ENCODE measurements at regions not wholly inside any gene's neighbourhood (a gene's known extent, or its start where the extent isn't known, plus 50 kb on each side); places are given as distances from the start of the nearest gene placed in this dataset.
"Not testable (repeated sequence)": the region's sequence is repeated elsewhere in the genome, so short reads cannot be mapped to it uniquely, and the experiment has no call there.

- Histone ChIP-seq H4K91ac (ENCODE audit: low read depth, low read length) (no peak overlapping the region), H3K27me3 (ENCODE audit: insufficient read depth, low read length) (no peaks in the 10 kb centered on the region), H3K23ac (ENCODE audit: low read length) (no peak overlapping the region), H4K8ac (ENCODE audit: low read depth, low read length) (no peak overlapping the region), H3K14ac (ENCODE audit: low read length) (no peak overlapping the region), H2BK120ac (ENCODE audit: insufficient read depth, low read length, poor library complexity) (no peak overlapping the region), H3K9me3 (ENCODE audit: insufficient read depth, low read depth, low read length) (no peaks in the 10 kb centered on the region), H3K79me1 (ENCODE audit: low read length) (no peaks in the 10 kb centered on the region), H3K4me2 (ENCODE audit: low read length) (no peak overlapping the region), H4K12ac (ENCODE audit: low read depth, low read length) (no peak overlapping the region), H3K4me1 (ENCODE audit: control insufficient read depth in 1 of 2, insufficient read depth in 2 of 2, low read length in 2 of 2) (no peaks in the 10 kb centered on the region), H2BK12ac (ENCODE audit: low read length) (no peak overlapping the region), H3K9ac (ENCODE audit: low read length) (no peak overlapping the region), H2AK5ac (ENCODE audit: low read length) (no peak overlapping the region), H3K18ac (ENCODE audit: low read length) (no peak overlapping the region), H3K27ac (ENCODE audit: low read depth, low read length) (no peak overlapping the region), H3K79me2 (ENCODE audit: control insufficient read depth, insufficient read depth, low read length, poor library complexity) (no peaks in the 10 kb centered on the region), H3K4ac (ENCODE audit: low read depth, low read length) (no peak overlapping the region), H3K36me3 (ENCODE audit: control insufficient read depth in 1 of 2, insufficient read depth in 2 of 2, low read length in 2 of 2) (no peaks in the 10 kb centered on the region), H3K4me3 (ENCODE audit: low read depth, low read length) (no peak overlapping the region), H2AFZ (ENCODE audit: insufficient read depth, low read length, poor library complexity) (no peak overlapping the region), H2BK5ac (ENCODE audit: low read depth, low read length, poor library complexity) (no peak overlapping the region)
- no CpG with 5 or more reads among the region's 6 CpGs for WGBS (ENCODE audit: extremely low coverage, insufficient coverage, insufficient read length)
- DNase-seq, result no peak
These were observed 245.3 kb downstream of the PARN start for GRCh38 chr16:14384745-14385144.

- not testable (repeated sequence) for DNase-seq; H3K36me3 ChIP-seq (ENCODE audit: control insufficient read depth in 1 of 2, insufficient read depth in 2 of 2, low read length in 2 of 2); H3K27me3 ChIP-seq (ENCODE audit: insufficient read depth, low read length); H3K27ac ChIP-seq (ENCODE audit: low read depth, low read length); H4K91ac ChIP-seq (ENCODE audit: low read depth, low read length); H3K79me2 ChIP-seq (ENCODE audit: control insufficient read depth, insufficient read depth, low read length, poor library complexity); H2AFZ ChIP-seq (ENCODE audit: insufficient read depth, low read length, poor library complexity); H3K4me1 ChIP-seq (ENCODE audit: control insufficient read depth in 1 of 2, insufficient read depth in 2 of 2, low read length in 2 of 2); H3K9ac ChIP-seq (ENCODE audit: low read length); H3K14ac ChIP-seq (ENCODE audit: low read length); H3K23ac ChIP-seq (ENCODE audit: low read length); H2AK5ac ChIP-seq (ENCODE audit: low read length); H4K8ac ChIP-seq (ENCODE audit: low read depth, low read length); H4K12ac ChIP-seq (ENCODE audit: low read depth, low read length); H3K79me1 ChIP-seq (ENCODE audit: low read length); H2BK120ac ChIP-seq (ENCODE audit: insufficient read depth, low read length, poor library complexity); H2BK12ac ChIP-seq (ENCODE audit: low read length); H3K4me2 ChIP-seq (ENCODE audit: low read length); H3K4me3 ChIP-seq (ENCODE audit: low read depth, low read length); H2BK5ac ChIP-seq (ENCODE audit: low read depth, low read length, poor library complexity); H3K9me3 ChIP-seq (ENCODE audit: insufficient read depth, low read depth, low read length); H3K18ac ChIP-seq (ENCODE audit: low read length); H3K4ac ChIP-seq (ENCODE audit: low read depth, low read length)
- WGBS (ENCODE audit: extremely low coverage, insufficient coverage, insufficient read length), result 100% methylated on average over 1 of the region's 6 CpGs
These were observed 246.2 kb downstream of the PARN start for GRCh38 chr16:14383844-14384243.

DNA sequence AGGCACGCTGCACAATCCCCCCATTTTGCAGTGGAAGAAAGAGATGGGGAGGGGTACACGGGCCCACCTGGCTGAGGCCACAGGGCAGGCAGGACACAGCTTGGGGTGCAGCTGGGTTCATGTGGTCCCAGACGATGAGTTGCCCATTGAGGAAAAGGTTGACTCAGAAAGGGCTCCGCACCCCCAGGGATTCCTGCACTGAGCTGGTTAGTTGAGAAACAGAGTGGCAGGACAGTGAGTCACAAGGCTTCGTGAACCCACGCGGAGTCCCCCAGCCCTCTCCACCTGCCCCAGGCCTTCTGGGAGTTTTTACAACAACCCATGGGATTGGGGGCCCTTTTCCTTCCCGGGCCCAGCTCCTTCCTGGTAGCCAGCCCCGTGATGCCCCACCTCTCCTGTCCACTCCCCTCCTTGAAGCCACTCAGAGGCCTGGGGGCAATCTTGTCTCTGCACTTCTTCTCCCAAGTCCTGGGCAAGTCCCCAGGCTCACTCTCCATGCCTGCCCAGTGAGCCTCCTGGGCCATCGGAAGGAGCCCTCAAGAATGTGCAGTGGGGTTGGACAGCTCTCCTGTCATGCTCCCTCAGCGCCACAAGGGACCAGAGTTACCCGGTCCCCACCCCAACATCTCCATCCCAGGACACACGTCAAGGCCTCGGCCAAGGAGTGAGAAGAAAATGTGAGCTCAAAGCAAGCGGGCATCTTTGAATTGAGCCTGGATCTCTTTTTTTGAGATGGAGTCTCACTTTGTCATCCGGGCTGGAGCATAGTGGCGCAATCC is 251.2 kb downstream of the PARN start:
- Histone ChIP-seq H3K79me2 (ENCODE audit: control insufficient read depth, insufficient read depth, low read length, poor library complexity) (no peaks in the 10 kb centered on the region), H2AFZ (ENCODE audit: insufficient read depth, low read length, poor library complexity) (no peak overlapping the region), H3K79me1 (ENCODE audit: low read length) (no peaks in the 10 kb centered on the region), H4K91ac (ENCODE audit: low read depth, low read length) (no peak overlapping the region), H2AK5ac (ENCODE audit: low read length) (peak overlapping the region; percentile 80), H2BK12ac (ENCODE audit: low read length) (no peak overlapping the region), H4K12ac (ENCODE audit: low read depth, low read length) (no peak overlapping the region), H3K14ac (ENCODE audit: low read length) (no peak overlapping the region), H3K4ac (ENCODE audit: low read depth, low read length) (no peak overlapping the region), H3K27ac (ENCODE audit: low read depth, low read length) (no peak overlapping the region), H2BK120ac (ENCODE audit: insufficient read depth, low read length, poor library complexity) (no peak overlapping the region), H3K9ac (ENCODE audit: low read length) (no peak overlapping the region), H4K8ac (ENCODE audit: low read depth, low read length) (no peak overlapping the region), H3K9me3 (ENCODE audit: insufficient read depth, low read depth, low read length) (peaks cover 3% of the 10 kb centered on the region), H3K27me3 (ENCODE audit: insufficient read depth, low read length) (no peaks in the 10 kb centered on the region), H2BK5ac (ENCODE audit: low read depth, low read length, poor library complexity) (no peak overlapping the region), H3K4me1 (ENCODE audit: control insufficient read depth in 1 of 2, insufficient read depth in 2 of 2, low read length in 2 of 2) (peaks cover 8 to 11% of the 10 kb centered on the region in 2 experiments), H3K4me3 (ENCODE audit: low read depth, low read length) (no peak overlapping the region), H3K18ac (ENCODE audit: low read length) (no peak overlapping the region), H3K36me3 (ENCODE audit: control insufficient read depth in 1 of 2, insufficient read depth in 2 of 2, low read length in 2 of 2) (no peaks in the 10 kb centered on the region), H3K4me2 (ENCODE audit: low read length) (no peak overlapping the region), H3K23ac (ENCODE audit: low read length) (no peak overlapping the region)
- DNase-seq, result peak; percentile 68 to 76
- no CpG with 5 or more reads among the region's 17 CpGs for WGBS (ENCODE audit: extremely low coverage, insufficient coverage, insufficient read length)

- no peak overlapping the region for H4K91ac ChIP-seq (ENCODE audit: low read depth, low read length)
- no peaks in the 10 kb centered on the region for H3K79me2 ChIP-seq (ENCODE audit: control insufficient read depth, insufficient read depth, low read length, poor library complexity)
- H3K18ac ChIP-seq (ENCODE audit: low read length), result no peak overlapping the region
- H3K79me1 ChIP-seq (ENCODE audit: low read length), result no peaks in the 10 kb centered on the region
- H2AK5ac ChIP-seq (ENCODE audit: low read length), result no peak overlapping the region
- H3K9ac ChIP-seq (ENCODE audit: low read length), result no peak overlapping the region
- no peak overlapping the region for H3K4ac ChIP-seq (ENCODE audit: low read depth, low read length)
- no peak overlapping the region for H2AFZ ChIP-seq (ENCODE audit: insufficient read depth, low read length, poor library complexity)
- no peaks in the 10 kb centered on the region for H3K36me3 ChIP-seq (ENCODE audit: control insufficient read depth in 1 of 2, insufficient read depth in 2 of 2, low read length in 2 of 2)
- no peak overlapping the region for H2BK12ac ChIP-seq (ENCODE audit: low read length)
- DNase-seq, result peak; percentile 73 to 76
- no peak overlapping the region for H3K14ac ChIP-seq (ENCODE audit: low read length)
- no peak overlapping the region for H2BK120ac ChIP-seq (ENCODE audit: insufficient read depth, low read length, poor library complexity)
- H3K4me2 ChIP-seq (ENCODE audit: low read length), result no peak overlapping the region
- no peaks in the 10 kb centered on the region for H3K27me3 ChIP-seq (ENCODE audit: insufficient read depth, low read length)
- no peak overlapping the region for H3K23ac ChIP-seq (ENCODE audit: low read length)
- H2BK5ac ChIP-seq (ENCODE audit: low read depth, low read length, poor library complexity), result no peak overlapping the region
- no peak overlapping the region for H4K12ac ChIP-seq (ENCODE audit: low read depth, low read length)
- no peak overlapping the region for H4K8ac ChIP-seq (ENCODE audit: low read depth, low read length)
- H3K27ac ChIP-seq (ENCODE audit: low read depth, low read length), result no peak overlapping the region
- no peak overlapping the region for H3K4me3 ChIP-seq (ENCODE audit: low read depth, low read length)
- peaks cover 3% of the 10 kb centered on the region for H3K9me3 ChIP-seq (ENCODE audit: insufficient read depth, low read depth, low read length)
- H3K4me1 ChIP-seq (ENCODE audit: control insufficient read depth in 1 of 2, insufficient read depth in 2 of 2, low read length in 2 of 2), result peaks cover 8 to 11% of the 10 kb centered on the region in 2 experiments
- no CpG with 5 or more reads among the region's 4 CpGs for WGBS (ENCODE audit: extremely low coverage, insufficient coverage, insufficient read length)
These were observed 251.9 kb downstream of the PARN start for GRCh38 chr16:14378131-14378551.

Data from trophoblast cell (in vitro differentiated cells and primary cell).